ENCODE measurements at regions not wholly inside any gene's neighbourhood (a gene's known extent, or its start where the extent isn't known, plus 50 kb on each side); places are given as distances from the start of the nearest gene placed in this dataset.

DNA sequence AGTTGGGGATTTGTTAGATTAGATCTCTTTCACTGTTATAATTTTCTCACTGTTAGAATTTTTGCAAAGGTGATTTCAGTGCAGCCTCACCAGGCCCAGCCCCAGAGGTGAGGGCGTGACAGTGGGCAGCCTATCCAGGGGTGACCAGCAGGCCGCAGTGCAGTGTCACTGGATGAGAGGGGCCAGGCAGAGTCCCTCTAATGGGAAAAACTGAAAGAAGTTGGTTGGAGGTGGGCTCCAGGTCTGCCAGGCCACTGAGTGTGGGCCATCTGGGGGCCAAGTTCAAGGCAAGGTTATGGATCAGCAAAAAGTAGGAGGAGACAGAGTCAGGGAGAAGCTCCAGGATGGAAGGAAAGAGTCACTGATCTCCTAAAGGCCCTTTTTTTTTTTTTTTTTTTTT lies 90.5 kb upstream of the SDK1 start:
- Histone ChIP-seq H3K36me3 (no peaks in the 10 kb centered on the region), H3K4me3 (ENCODE audit: low read depth, low read length) (no peak overlapping the region), H3K9me3 (ENCODE audit: severe bottlenecking) (no peaks in the 10 kb centered on the region), H3K27me3 (ENCODE audit: insufficient read depth, low read depth, severe bottlenecking) (no peaks in the 10 kb centered on the region), H3K27ac (no peak overlapping the region)
- TF ChIP-seq, protein P1, sequence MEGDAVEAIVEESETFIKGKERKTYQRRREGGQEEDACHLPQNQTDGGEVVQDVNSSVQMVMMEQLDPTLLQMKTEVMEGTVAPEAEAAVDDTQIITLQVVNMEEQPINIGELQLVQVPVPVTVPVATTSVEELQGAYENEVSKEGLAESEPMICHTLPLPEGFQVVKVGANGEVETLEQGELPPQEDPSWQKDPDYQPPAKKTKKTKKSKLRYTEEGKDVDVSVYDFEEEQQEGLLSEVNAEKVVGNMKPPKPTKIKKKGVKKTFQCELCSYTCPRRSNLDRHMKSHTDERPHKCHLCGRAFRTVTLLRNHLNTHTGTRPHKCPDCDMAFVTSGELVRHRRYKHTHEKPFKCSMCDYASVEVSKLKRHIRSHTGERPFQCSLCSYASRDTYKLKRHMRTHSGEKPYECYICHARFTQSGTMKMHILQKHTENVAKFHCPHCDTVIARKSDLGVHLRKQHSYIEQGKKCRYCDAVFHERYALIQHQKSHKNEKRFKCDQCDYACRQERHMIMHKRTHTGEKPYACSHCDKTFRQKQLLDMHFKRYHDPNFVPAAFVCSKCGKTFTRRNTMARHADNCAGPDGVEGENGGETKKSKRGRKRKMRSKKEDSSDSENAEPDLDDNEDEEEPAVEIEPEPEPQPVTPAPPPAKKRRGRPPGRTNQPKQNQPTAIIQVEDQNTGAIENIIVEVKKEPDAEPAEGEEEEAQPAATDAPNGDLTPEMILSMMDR (IDR thresholded peaks at IDR 0.05; ENCODE audit: low read depth, low read length) = peak; percentile 80
- peak; percentile 78 for DNase-seq

DNA sequence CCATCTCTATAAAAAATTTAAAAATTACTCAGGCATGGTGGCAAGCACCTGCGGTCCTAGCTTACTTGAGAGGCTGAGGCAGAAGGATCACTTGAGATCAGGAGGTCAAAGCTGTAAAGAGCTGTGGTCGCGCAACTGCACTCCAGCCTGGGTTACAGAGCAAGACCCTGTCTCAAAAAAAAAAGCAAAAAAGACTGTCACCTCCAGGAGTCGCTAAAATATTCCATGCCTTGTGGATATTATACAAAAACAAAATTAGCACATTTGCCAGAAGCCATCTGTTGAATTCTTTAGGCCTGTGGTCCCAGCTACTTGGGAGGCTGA lies 87.0 kb upstream of the SDK1 start:
- H3K27ac ChIP-seq = no peak overlapping the region
- no peaks in the 10 kb centered on the region for H3K27me3 ChIP-seq (ENCODE audit: insufficient read depth, low read depth, severe bottlenecking)
- H3K36me3 ChIP-seq = no peaks in the 10 kb centered on the region
- no peaks in the 10 kb centered on the region for H3K9me3 ChIP-seq (ENCODE audit: severe bottlenecking)
- TF ChIP-seq, protein P1 (IDR thresholded peaks at IDR 0.05; ENCODE audit: low read depth, low read length) = no peak
- no peak for DNase-seq
- H3K4me3 ChIP-seq (ENCODE audit: low read depth, low read length) = no peak overlapping the region

DNA sequence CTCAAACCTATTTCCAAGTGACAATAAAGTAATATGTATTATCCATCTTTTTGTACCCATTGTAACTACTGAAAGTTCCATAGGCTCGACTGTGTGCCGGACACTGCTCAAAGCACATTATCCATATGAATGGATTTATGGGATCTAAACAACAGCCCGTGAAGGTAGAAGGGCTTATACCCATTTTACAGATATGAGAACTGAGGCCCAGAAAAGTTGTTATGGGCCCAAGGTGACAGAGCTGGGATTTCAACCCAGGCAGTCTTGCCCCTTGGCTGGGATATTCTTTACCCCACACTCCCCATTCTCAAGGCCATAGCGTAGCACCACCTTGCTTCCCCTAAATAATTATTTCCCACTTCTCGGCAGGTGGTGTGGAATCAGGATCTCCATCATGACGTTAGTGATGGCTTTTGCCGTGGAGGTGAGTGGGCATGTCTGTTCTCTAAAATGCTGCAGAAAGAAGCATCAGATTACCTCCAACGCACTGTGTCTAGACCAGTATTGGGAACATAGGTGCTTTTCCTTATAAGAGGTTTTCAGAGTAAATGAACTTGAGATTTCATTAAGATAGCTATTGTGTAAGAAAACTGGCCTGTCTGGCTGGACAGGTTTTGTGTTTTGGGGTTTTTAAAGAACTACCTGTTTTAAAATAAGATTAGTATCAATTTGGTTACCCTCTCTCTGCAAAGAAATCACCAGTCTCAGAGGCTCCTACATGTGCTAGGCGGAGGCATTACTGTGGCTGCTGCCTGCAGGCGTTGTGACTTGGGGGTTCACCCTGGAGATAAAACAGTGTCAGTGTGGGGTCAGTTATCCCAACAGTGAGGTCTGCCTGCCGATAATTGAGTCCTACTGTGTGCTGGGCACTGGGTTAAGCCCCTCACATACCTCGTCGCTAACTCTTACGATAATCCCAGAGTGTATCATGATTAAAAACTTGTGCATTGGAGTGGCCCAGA lies 85.1 kb upstream of the SDK1 start:
- DNase-seq = no peak
- H3K9me3 ChIP-seq (ENCODE audit: severe bottlenecking) = no peaks in the 10 kb centered on the region
- TF ChIP-seq, protein P1 (IDR thresholded peaks at IDR 0.05; ENCODE audit: low read depth, low read length) = no peak
- H3K27me3 ChIP-seq (ENCODE audit: insufficient read depth, low read depth, severe bottlenecking) = no peaks in the 10 kb centered on the region
- H3K4me3 ChIP-seq (ENCODE audit: low read depth, low read length) = no peak overlapping the region
- no peak overlapping the region for H3K27ac ChIP-seq
- no peaks in the 10 kb centered on the region for H3K36me3 ChIP-seq

GRCh38 chr7:3217166-3217565 lies 83.9 kb upstream of the SDK1 start:
- Histone ChIP-seq H3K4me3 (ENCODE audit: low read depth, low read length) (no peak overlapping the region), H3K27ac (no peak overlapping the region)

GRCh38 chr7:3218411-3219225 lies 82.4 kb upstream of the SDK1 start:
- DNase-seq = no peak
- TF ChIP-seq, protein P1 (IDR thresholded peaks at IDR 0.05; ENCODE audit: low read depth, low read length) = no peak
- Histone ChIP-seq H3K27me3 (ENCODE audit: insufficient read depth, low read depth, severe bottlenecking) (no peaks in the 10 kb centered on the region), H3K9me3 (ENCODE audit: severe bottlenecking) (no peaks in the 10 kb centered on the region), H3K27ac (no peak overlapping the region), H3K4me3 (ENCODE audit: low read depth, low read length) (no peak overlapping the region), H3K36me3 (no peaks in the 10 kb centered on the region)

More at GRCh38 chr7:3217166-3217565, 83.9 kb upstream of the SDK1 start:
- Histone ChIP-seq H3K9me3 (ENCODE audit: severe bottlenecking) (no peaks in the 10 kb centered on the region), H3K27me3 (ENCODE audit: insufficient read depth, low read depth, severe bottlenecking) (no peaks in the 10 kb centered on the region), H3K36me3 (no peaks in the 10 kb centered on the region)
- no peak for DNase-seq
- TF ChIP-seq, protein P1 (IDR thresholded peaks at IDR 0.05; ENCODE audit: low read depth, low read length) = no peak
